Uterus (tissue), 2 donors: ENCODE measurements at regions not wholly inside any gene's neighbourhood (a gene's known extent, or its start where the extent isn't known, plus 50 kb on each side); places are given as distances from the start of the nearest gene placed in this dataset.
"Not testable (repeated sequence)": the region's sequence is repeated elsewhere in the genome, so short reads cannot be mapped to it uniquely, and the experiment has no call there.

ENCODE experiments used
- POLR2A ChIP-seq, 2 donors: fragments of 450-650 bp; IDR thresholded peaks; one replicate each; pipeline ENCODE4 v1.6.1; 2016; ENCODE audit warnings: antibody characterized with exemption in 2 of 2, mild to moderate bottlenecking in 1 of 2, moderate library complexity in 1 of 2
- TF ChIP-seq, protein P1 (sequence below), 4 experiments: fragments of 200-600 bp in 2 of 4; fragments of 450-650 bp in 2 of 4; sonication (generic) in 2 of 4; IDR thresholded peaks; one replicate each; pipeline ENCODE4 v1.5.1; 2016 to 2019; ENCODE audit warnings: antibody characterized with exemption in 4 of 4, mild to moderate bottlenecking in 2 of 4, moderate library complexity in 1 of 4

DNA sequence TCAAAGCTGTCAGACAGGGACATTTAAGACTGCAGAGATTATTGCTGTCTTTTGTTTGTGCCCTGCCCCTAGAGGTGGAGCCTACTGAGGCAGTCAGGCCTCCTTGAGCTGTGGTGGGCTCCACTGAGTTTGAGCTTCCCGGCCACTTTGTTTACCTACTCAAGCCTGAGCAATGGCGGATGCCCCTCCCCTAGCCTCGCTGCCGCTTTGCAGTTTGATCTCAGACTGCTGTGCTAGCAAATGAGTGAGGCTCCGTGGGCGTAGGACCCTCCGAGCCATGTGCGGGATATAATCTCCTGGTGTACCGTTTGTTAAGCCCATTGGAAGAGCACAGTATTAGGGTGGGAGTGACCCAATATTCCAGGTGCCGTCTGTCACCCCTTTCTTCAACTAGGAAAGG is 1835.5 kb upstream of the PIK3C3 start:
- not testable (repeated sequence) for TF ChIP-seq POLR2A (IDR thresholded peaks at IDR 0.05)
- TF ChIP-seq, protein P1, sequence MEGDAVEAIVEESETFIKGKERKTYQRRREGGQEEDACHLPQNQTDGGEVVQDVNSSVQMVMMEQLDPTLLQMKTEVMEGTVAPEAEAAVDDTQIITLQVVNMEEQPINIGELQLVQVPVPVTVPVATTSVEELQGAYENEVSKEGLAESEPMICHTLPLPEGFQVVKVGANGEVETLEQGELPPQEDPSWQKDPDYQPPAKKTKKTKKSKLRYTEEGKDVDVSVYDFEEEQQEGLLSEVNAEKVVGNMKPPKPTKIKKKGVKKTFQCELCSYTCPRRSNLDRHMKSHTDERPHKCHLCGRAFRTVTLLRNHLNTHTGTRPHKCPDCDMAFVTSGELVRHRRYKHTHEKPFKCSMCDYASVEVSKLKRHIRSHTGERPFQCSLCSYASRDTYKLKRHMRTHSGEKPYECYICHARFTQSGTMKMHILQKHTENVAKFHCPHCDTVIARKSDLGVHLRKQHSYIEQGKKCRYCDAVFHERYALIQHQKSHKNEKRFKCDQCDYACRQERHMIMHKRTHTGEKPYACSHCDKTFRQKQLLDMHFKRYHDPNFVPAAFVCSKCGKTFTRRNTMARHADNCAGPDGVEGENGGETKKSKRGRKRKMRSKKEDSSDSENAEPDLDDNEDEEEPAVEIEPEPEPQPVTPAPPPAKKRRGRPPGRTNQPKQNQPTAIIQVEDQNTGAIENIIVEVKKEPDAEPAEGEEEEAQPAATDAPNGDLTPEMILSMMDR (IDR thresholded peaks at IDR 0.05) = not testable (repeated sequence)
